Trophoblast cell (in vitro differentiated cells and primary cell): ENCODE measurements at regions not wholly inside any gene's neighbourhood (a gene's known extent, or its start where the extent isn't known, plus 50 kb on each side); places are given as distances from the start of the nearest gene placed in this dataset.
"Not testable (repeated sequence)": the region's sequence is repeated elsewhere in the genome, so short reads cannot be mapped to it uniquely, and the experiment has no call there.

Source experiments
- DNase-seq, 2 donors: peaks; one replicate each; pipeline ENCODE4 v3.0.0-alpha.2; 2016
- H2AFZ ChIP-seq: 2 replicates; pipeline ENCODE4 v1.6.1; 2013; ENCODE audit warnings: low read length, moderate library complexity, mild to moderate bottlenecking; ENCODE audit not compliant: insufficient read depth, poor library complexity
- H2AK5ac ChIP-seq: 2 replicates; pipeline ENCODE4 v1.6.1; 2013; ENCODE audit warnings: mild to moderate bottlenecking, low read length
- H2BK120ac ChIP-seq: 2 replicates; pipeline ENCODE4 v1.6.1; 2013; ENCODE audit warnings: low read length, mild to moderate bottlenecking, moderate library complexity; ENCODE audit not compliant: insufficient read depth, poor library complexity
- H2BK12ac ChIP-seq: 2 replicates; pipeline ENCODE4 v1.6.1; 2013; ENCODE audit warnings: mild to moderate bottlenecking, low read length, moderate library complexity
- H2BK5ac ChIP-seq: 2 replicates; pipeline ENCODE4 v1.6.1; 2013; ENCODE audit warnings: low read length, low read depth, moderate library complexity, mild to moderate bottlenecking; ENCODE audit not compliant: poor library complexity
- H3K14ac ChIP-seq: 2 replicates; pipeline ENCODE4 v1.6.1; 2013; ENCODE audit warnings: mild to moderate bottlenecking, low read length
- H3K18ac ChIP-seq: 2 replicates; pipeline ENCODE4 v1.6.1; 2013; ENCODE audit warnings: mild to moderate bottlenecking, low read length
- H3K23ac ChIP-seq: 2 replicates; pipeline ENCODE4 v1.6.1; 2013; ENCODE audit warnings: low read length
- H3K27ac ChIP-seq: 2 replicates; pipeline ENCODE4 v1.5.1; 2013; ENCODE audit warnings: low read depth, mild to moderate bottlenecking, inconsistent platforms, low read length, moderate library complexity
- H3K27me3 ChIP-seq: 2 replicates; pipeline ENCODE4 v1.6.1; 2013; ENCODE audit warnings: inconsistent platforms, mild to moderate bottlenecking, low read length, moderate library complexity; ENCODE audit not compliant: insufficient read depth
- H3K36me3 ChIP-seq, 2 experiments: 1 replicate in 1 of 2; 2 replicates in 1 of 2; pipeline ENCODE4 v1.6.1; 2013; ENCODE audit warnings: low read length in 2 of 2, mild to moderate bottlenecking in 2 of 2, moderate library complexity in 1 of 2; ENCODE audit not compliant: insufficient read depth in 2 of 2, control insufficient read depth in 1 of 2
- H3K4ac ChIP-seq: 2 replicates; pipeline ENCODE4 v1.6.1; 2013; ENCODE audit warnings: low read depth, mild to moderate bottlenecking, low read length, moderate library complexity
- H3K4me1 ChIP-seq, 2 experiments: 1 replicate in 1 of 2; 2 replicates in 1 of 2; pipeline ENCODE4 v1.6.1; 2013; ENCODE audit warnings: low read length in 2 of 2, mild to moderate bottlenecking in 2 of 2, moderate library complexity in 1 of 2; ENCODE audit not compliant: insufficient read depth in 2 of 2, control insufficient read depth in 1 of 2
- H3K4me2 ChIP-seq: 2 replicates; pipeline ENCODE4 v1.6.1; 2013; ENCODE audit warnings: inconsistent platforms, mild to moderate bottlenecking, low read length, moderate library complexity
- H3K4me3 ChIP-seq: 2 replicates; pipeline ENCODE4 v1.5.1; 2013; ENCODE audit warnings: mild to moderate bottlenecking, low read depth, low read length, inconsistent platforms
- H3K79me1 ChIP-seq: one replicate; pipeline ENCODE4 v1.6.1; 2013; ENCODE audit warnings: low read length
- H3K79me2 ChIP-seq: 2 replicates; pipeline ENCODE4 v1.6.1; 2013; ENCODE audit warnings: low read length, mild to moderate bottlenecking; ENCODE audit not compliant: control insufficient read depth, insufficient read depth, poor library complexity
- H3K9ac ChIP-seq: 2 replicates; pipeline ENCODE4 v1.6.1; 2013; ENCODE audit warnings: mild to moderate bottlenecking, low read length
- H3K9me3 ChIP-seq: 2 replicates; pipeline ENCODE4 v1.6.1; 2013; ENCODE audit warnings: low read depth, mild to moderate bottlenecking, control low read depth, inconsistent platforms, low read length; ENCODE audit not compliant: insufficient read depth
- H4K12ac ChIP-seq: 2 replicates; pipeline ENCODE4 v1.6.1; 2013; ENCODE audit warnings: low read depth, mild to moderate bottlenecking, low read length, moderate library complexity
- H4K8ac ChIP-seq: 2 replicates; pipeline ENCODE4 v1.6.1; 2013; ENCODE audit warnings: low read depth, mild to moderate bottlenecking, low read length, moderate library complexity
- H4K91ac ChIP-seq: one replicate; pipeline ENCODE4 v1.6.1; 2013; ENCODE audit warnings: low read depth, mild to moderate bottlenecking, low read length, moderate library complexity
- WGBS: extraction: QIAGEN DNeasy Blood & Tissue Kit; methylation state at CpG from one replicate; pipeline ENCODE4 v1.1.7; 2013; ENCODE audit warnings: missing lambda C conversion rate; ENCODE audit not compliant: insufficient read length, insufficient coverage; ENCODE audit errors: extremely low coverage; 5-methylcytosine and 5-hydroxymethylcytosine counted together

- Histone ChIP-seq H3K79me1 (no peaks in the 10 kb centered on the region), H3K27ac (no peak overlapping the region), H3K14ac (no peak overlapping the region), H2AFZ (no peak overlapping the region), H3K9ac (no peak overlapping the region), H2BK12ac (no peak overlapping the region), H4K8ac (no peak overlapping the region), H2AK5ac (no peak overlapping the region), H4K12ac (no peak overlapping the region), H3K4me2 (no peak overlapping the region), H3K9me3 (no peaks in the 10 kb centered on the region), H3K23ac (no peak overlapping the region), H3K27me3 (no peaks in the 10 kb centered on the region), H3K36me3 (no peaks in the 10 kb centered on the region), H4K91ac (no peak overlapping the region), H3K4me1 (no peaks in the 10 kb centered on the region), H3K18ac (no peak overlapping the region), H3K4ac (no peak overlapping the region), H2BK120ac (no peak overlapping the region), H3K4me3 (no peak overlapping the region), H2BK5ac (no peak overlapping the region), H3K79me2 (no peaks in the 10 kb centered on the region)
- no CpG with 5 or more reads among the region's 2 CpGs for WGBS
- DNase-seq: no peak
Measured at GRCh38 chrX:45619290-45619689, 418.6 kb upstream of the DIPK2B start.

- H3K9me3 ChIP-seq, H3K79me1 ChIP-seq, H3K14ac ChIP-seq, H3K79me2 ChIP-seq, H3K18ac ChIP-seq, H2BK5ac ChIP-seq, H3K4me3 ChIP-seq, H3K36me3 ChIP-seq, H4K91ac ChIP-seq, H3K27ac ChIP-seq, H3K23ac ChIP-seq, H3K4me1 ChIP-seq, H3K9ac ChIP-seq, H3K4ac ChIP-seq, H4K8ac ChIP-seq, H4K12ac ChIP-seq, H2AK5ac ChIP-seq, H2BK120ac ChIP-seq, H2AFZ ChIP-seq, H2BK12ac ChIP-seq, H3K27me3 ChIP-seq, DNase-seq, H3K4me2 ChIP-seq: not testable (repeated sequence)
- no CpG with 5 or more reads among the region's 8 CpGs for WGBS
Measured at GRCh38 chrX:45615591-45615990, 414.9 kb upstream of the DIPK2B start.

GRCh38 chrX:45614853-45615252 is 414.2 kb upstream of the DIPK2B start:
- no CpG with 5 or more reads among the region's 2 CpGs for WGBS
- no peaks in the 10 kb centered on the region for H3K4me1 ChIP-seq
- no peak overlapping the region for H4K91ac ChIP-seq
- H3K27me3 ChIP-seq: no peaks in the 10 kb centered on the region
- H3K36me3 ChIP-seq: no peaks in the 10 kb centered on the region
- H4K8ac ChIP-seq: no peak overlapping the region
- H3K18ac ChIP-seq: no peak overlapping the region
- H3K27ac ChIP-seq: no peak overlapping the region
- no peak overlapping the region for H3K4ac ChIP-seq
- H3K9me3 ChIP-seq: peaks cover 3% of the 10 kb centered on the region
- no peak overlapping the region for H3K23ac ChIP-seq
- no peak overlapping the region for H3K4me3 ChIP-seq
- H4K12ac ChIP-seq: no peak overlapping the region
- H3K79me1 ChIP-seq: no peaks in the 10 kb centered on the region
- no peak overlapping the region for H2BK5ac ChIP-seq
- no peak overlapping the region for H2BK120ac ChIP-seq
- H2AK5ac ChIP-seq: no peak overlapping the region
- no peak overlapping the region for H2BK12ac ChIP-seq
- DNase-seq: no peak
- H3K79me2 ChIP-seq: no peaks in the 10 kb centered on the region
- H3K4me2 ChIP-seq: no peak overlapping the region
- no peak overlapping the region for H2AFZ ChIP-seq
- no peak overlapping the region for H3K14ac ChIP-seq
- H3K9ac ChIP-seq: no peak overlapping the region

GRCh38 chrX:45602151-45602550 is 401.5 kb upstream of the DIPK2B start:
- no peak for DNase-seq
- Histone ChIP-seq H3K79me2 (no peaks in the 10 kb centered on the region), H3K27me3 (no peaks in the 10 kb centered on the region), H3K4ac (no peak overlapping the region), H3K14ac (no peak overlapping the region), H2BK120ac (no peak overlapping the region), H3K27ac (no peak overlapping the region), H3K9me3 (no peaks in the 10 kb centered on the region), H4K91ac (no peak overlapping the region), H3K4me3 (no peak overlapping the region), H3K79me1 (no peaks in the 10 kb centered on the region), H2BK5ac (no peak overlapping the region), H4K8ac (no peak overlapping the region), H2AFZ (no peak overlapping the region), H2BK12ac (no peak overlapping the region), H3K4me1 (no peaks in the 10 kb centered on the region), H3K18ac (no peak overlapping the region), H3K4me2 (no peak overlapping the region), H4K12ac (no peak overlapping the region), H3K23ac (no peak overlapping the region), H3K36me3 (no peaks in the 10 kb centered on the region), H2AK5ac (no peak overlapping the region), H3K9ac (no peak overlapping the region)
- no CpG with 5 or more reads among the region's 2 CpGs for WGBS
